H7 (cell line): ENCODE measurements at regions not wholly inside any gene's neighbourhood (a gene's known extent, or its start where the extent isn't known, plus 50 kb on each side); places are given as distances from the start of the nearest gene placed in this dataset.

ENCODE experiments used
- DNase-seq: peaks from one replicate; pipeline ENCODE4 v3.0.0; 2012
- H3K27me3 ChIP-seq: 2 replicates; pipeline ENCODE4 v1.6.0; 2011; ENCODE audit warnings: mild to moderate bottlenecking, low read length; ENCODE audit not compliant: control insufficient read depth, insufficient read depth
- H3K36me3 ChIP-seq: replicated peaks from 2 replicates; pipeline ENCODE4 v1.5.1; 2011; ENCODE audit warnings: low read length; ENCODE audit not compliant: control insufficient read depth, insufficient read depth
- H3K4me3 ChIP-seq: 2 replicates; pipeline ENCODE4 v1.5.1; 2011; ENCODE audit warnings: low read depth, mild to moderate bottlenecking, control low read depth, low read length, moderate library complexity; ENCODE audit not compliant: insufficient read depth

DNA sequence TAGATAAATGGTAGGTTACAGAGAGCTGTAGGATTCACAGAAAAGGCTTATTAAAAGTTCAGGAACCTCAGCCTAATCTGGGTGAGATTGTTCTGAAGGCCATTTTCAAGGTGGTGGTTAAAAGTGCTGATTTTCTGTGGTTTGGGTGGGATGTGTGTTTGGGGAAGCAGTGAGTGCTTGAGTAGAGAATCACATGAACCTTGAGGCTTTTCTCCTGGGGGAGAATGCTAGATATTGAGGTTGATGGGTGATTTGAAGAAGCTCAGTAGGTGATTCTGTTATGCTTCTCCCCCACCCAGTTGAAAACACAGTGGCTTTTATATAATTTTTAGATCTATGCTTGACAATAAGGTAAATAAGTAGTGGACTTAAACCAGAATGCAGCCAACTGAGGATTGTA, 420.9 kb downstream of the PCNX1 start:
- Histone ChIP-seq H3K36me3 (no peaks in the 10 kb centered on the region), H3K27me3 (no peaks in the 10 kb centered on the region), H3K4me3 (no peak overlapping the region)
- no peak for DNase-seq

DNA sequence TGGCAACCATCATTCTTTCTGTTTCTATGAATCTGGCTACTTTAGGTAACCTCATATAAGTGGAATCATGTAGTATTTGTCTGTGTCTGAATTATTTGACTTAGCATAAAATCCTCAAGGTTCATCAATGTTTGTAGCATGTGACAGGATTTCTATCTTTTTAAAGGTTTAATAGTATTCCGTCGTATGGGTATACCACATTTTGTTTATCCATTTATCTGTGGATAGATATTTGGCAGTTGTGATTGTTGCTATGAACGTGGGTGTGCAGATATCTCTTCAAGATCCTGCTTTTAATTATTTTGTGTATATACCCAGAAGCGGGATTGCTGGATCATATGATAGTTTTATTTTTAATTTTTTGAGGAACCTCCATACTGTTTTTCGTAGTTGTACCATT, 421.7 kb downstream of the PCNX1 start:
- no peaks in the 10 kb centered on the region for H3K36me3 ChIP-seq

DNA sequence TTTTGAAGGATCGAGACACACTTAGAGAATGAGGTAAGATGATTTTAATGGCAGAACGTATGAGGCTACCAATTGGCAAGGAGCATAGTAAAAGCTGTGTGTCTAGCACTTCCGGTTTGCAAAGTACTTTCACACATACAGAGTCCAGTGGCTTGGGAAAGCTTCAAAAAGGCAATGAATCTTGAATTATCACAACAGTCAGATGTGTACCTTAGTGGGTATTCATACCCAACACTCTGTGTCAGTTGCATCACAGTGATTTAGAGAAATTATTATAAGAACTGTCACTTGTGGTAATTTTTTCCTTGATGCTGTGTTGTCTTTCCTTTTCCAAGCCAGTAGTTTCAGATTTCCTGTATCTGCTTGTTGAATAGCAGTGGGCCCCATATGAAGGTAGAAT, 424.1 kb downstream of the PCNX1 start:
- H3K27me3 ChIP-seq = no peaks in the 10 kb centered on the region
- no peaks in the 10 kb centered on the region for H3K36me3 ChIP-seq
- no peak overlapping the region for H3K4me3 ChIP-seq
- DNase-seq = no peak

More for the DNA sequence above, 421.7 kb downstream of the PCNX1 start:
- no peak overlapping the region for H3K4me3 ChIP-seq
- no peak for DNase-seq
- H3K27me3 ChIP-seq = no peaks in the 10 kb centered on the region

DNA sequence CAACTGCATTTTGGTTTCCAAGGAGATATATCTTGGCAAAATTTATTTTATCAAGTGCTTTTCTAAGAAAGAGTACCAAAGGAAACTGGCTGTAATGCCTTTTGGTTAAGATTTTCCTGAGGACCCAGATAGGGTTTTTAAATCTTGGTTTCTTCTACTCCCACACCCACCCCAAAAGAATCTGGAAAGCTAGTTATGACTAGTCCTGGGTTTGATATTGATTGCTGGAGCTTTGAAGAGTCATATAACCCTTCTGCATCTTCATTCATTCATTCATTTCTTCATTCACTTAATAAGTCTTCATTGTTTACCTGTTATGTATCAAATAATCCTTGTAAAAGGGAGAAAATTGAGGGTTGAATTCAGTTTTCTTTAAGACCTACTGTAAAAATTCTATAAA, 425.2 kb downstream of the PCNX1 start:
- Histone ChIP-seq H3K36me3 (no peaks in the 10 kb centered on the region), H3K4me3 (no peak overlapping the region), H3K27me3 (no peaks in the 10 kb centered on the region)
- DNase-seq = no peak

DNA sequence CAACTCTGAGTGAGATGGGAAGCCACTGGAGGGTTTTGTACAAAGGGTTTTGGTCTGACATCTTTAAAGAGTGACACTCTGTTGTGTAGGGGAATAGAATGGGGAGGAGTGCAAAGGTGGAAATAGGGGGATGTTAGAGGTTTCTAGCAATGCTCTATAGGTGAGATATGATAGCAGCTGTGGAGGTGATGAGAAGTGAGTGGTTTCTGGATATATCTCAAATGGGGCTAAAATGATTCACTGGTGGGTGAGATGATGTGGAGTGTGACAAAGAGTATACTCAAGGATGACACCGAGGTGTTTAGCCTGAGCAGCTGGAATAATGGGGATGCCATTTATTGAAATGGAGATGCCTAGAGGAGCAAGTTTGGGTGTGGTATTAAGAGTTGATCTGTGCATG, 426.4 kb downstream of the PCNX1 start:
- DNase-seq = no peak
- no peak overlapping the region for H3K4me3 ChIP-seq
- no peaks in the 10 kb centered on the region for H3K27me3 ChIP-seq
- H3K36me3 ChIP-seq = no peaks in the 10 kb centered on the region

DNA sequence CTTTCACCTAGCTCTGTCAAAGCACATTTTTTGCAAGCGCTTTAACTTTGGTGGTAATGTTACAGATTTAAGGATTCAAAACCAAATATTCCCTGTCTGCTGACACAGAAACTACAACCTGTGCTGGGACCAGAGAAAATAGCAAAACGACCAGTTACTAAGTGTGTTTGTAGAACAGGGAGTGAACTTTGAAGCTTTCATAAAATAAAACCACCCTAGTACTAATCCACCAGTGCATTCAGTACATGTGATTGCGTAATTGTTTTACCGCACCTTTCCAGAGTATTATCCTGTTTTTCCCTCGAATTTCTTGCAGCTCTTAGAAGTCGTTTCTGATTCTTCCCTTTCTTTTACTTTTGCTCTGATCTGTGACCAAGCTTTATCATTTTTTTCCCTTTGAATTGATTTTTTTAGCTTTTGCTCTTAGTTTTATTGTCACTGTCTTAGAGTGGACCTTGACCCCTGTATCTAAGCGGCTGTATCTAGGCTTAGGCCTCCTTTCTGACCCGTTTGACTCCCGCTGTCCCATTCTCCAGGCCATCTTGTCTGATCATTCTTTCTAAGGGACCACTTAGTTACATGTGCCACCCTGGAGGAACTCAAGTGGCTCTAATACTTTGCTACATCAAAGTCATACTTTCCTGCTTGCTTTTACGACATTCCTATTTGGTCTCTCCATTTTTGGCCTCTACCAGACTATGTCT, 429.4 kb downstream of the PCNX1 start:
- no peak for DNase-seq
- H3K4me3 ChIP-seq = no peak overlapping the region
- no peaks in the 10 kb centered on the region for H3K27me3 ChIP-seq

GRCh38 chr14:71338153-71338552, 430.9 kb downstream of the PCNX1 start:
- H3K27me3 ChIP-seq = no peaks in the 10 kb centered on the region
- no peak for DNase-seq
- H3K4me3 ChIP-seq = no peak overlapping the region
- H3K36me3 ChIP-seq = no peaks in the 10 kb centered on the region

More for the DNA sequence above, 429.4 kb downstream of the PCNX1 start:
- H3K36me3 ChIP-seq = no peaks in the 10 kb centered on the region

- H3K27me3 ChIP-seq = no peaks in the 10 kb centered on the region
- no peaks in the 10 kb centered on the region for H3K36me3 ChIP-seq
- no peak for DNase-seq
- no peak overlapping the region for H3K4me3 ChIP-seq
Measured at GRCh38 chr14:71339650-71340415, 432.6 kb downstream of the PCNX1 start.

GRCh38 chr14:71341156-71341555, 433.9 kb downstream of the PCNX1 start:
- Histone ChIP-seq H3K4me3 (no peak overlapping the region), H3K27me3 (no peaks in the 10 kb centered on the region), H3K36me3 (no peaks in the 10 kb centered on the region)
- DNase-seq = no peak

DNA sequence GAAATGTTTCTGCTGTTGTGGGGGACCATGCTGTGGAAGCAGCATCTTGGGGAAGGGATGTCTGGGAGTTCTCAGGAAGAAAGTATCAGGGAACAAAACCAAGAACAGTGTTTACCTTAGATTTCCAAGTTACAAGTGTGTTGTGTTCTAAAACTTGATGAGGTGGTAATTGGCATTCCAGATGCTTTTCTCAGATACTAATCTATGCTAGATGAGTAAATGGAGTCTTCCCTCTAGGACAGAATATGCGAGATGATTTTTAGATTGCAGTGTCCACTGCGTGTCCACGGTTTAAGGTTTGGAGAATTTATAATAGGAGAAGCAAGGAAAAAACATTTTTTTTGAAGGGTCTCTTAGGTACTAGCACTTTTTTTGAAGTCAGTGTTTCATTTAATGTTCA, 436.5 kb downstream of the PCNX1 start:
- H3K4me3 ChIP-seq = no peak overlapping the region
- H3K27me3 ChIP-seq = no peaks in the 10 kb centered on the region
- no peaks in the 10 kb centered on the region for H3K36me3 ChIP-seq
- no peak for DNase-seq

DNA sequence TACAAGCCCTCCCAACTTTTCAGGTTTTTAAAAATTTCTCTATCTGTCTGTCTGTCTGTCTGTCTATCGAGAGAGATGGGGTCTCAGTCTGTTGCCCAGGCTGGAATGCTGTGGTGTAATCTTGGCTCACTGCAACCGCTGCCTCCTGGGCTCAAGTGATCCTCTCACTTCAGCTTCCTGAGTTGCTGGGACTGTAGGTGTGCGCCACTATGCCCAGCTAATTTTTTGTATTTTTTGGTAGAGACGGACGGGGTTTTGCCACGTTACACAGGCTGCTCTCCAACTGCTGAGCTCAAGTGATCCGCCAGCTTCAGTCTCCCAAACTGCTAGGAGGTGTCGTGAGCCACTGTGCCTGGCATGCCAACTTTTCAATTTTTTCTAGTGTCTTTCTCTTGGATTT, 437.2 kb downstream of the PCNX1 start:
- Histone ChIP-seq H3K4me3 (no peak overlapping the region), H3K36me3 (no peaks in the 10 kb centered on the region), H3K27me3 (no peaks in the 10 kb centered on the region)
- no peak for DNase-seq

DNA sequence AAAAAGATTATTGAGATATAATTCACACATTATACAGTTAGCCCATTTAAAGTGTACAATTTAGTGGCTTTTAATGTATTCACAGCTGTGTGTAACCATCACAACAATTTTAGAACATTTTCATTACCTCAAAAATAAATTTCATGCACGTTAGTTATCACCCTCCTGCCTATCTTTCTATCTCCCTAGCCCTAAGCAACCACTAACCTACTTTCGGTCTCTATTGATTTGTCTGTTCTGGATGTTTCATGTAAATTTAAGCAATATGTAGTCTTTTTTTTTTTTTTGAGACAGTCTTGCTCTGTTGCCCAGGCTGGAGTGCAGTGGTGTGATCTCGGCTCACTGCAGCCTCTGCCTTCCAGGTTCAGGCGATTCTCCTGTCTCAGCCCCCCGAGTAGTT, 439.4 kb downstream of the PCNX1 start:
- Histone ChIP-seq H3K4me3 (no peak overlapping the region), H3K36me3 (no peaks in the 10 kb centered on the region), H3K27me3 (no peaks in the 10 kb centered on the region)
- no peak for DNase-seq

DNA sequence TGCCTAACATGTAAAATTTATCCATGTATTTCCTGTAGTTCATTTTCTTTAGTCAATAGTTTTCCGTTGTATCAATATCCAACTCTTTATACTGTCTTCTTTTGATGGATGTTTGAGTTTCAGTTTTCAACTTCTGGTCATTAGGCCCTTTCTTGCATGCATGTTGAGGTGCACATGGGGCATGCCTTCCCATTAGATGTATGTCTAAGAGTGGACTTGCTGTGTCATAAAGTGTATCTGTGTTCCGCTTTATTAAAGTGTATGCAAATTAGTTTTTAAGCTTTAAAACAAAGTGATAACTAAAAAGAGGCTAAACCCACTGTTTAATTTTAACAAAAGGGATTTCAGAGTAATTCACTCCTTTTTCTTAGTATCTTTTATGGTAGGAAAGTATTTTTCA, 441.1 kb downstream of the PCNX1 start:
- H3K4me3 ChIP-seq = no peak overlapping the region

GRCh38 chr14:71348817-71349216, 441.6 kb downstream of the PCNX1 start:
- no peak for DNase-seq
- Histone ChIP-seq H3K27me3 (no peaks in the 10 kb centered on the region), H3K36me3 (no peaks in the 10 kb centered on the region), H3K4me3 (no peak overlapping the region)

More for the DNA sequence above, 441.1 kb downstream of the PCNX1 start:
- DNase-seq = no peak
- no peaks in the 10 kb centered on the region for H3K36me3 ChIP-seq
- no peaks in the 10 kb centered on the region for H3K27me3 ChIP-seq

GRCh38 chr14:71354142-71354541, 446.9 kb downstream of the PCNX1 start:
- Histone ChIP-seq H3K27me3 (no peaks in the 10 kb centered on the region), H3K4me3 (no peak overlapping the region), H3K36me3 (no peaks in the 10 kb centered on the region)
- no peak for DNase-seq
